ENCODE measurements at regions not wholly inside any gene's neighbourhood (a gene's known extent, or its start where the extent isn't known, plus 50 kb on each side); places are given as distances from the start of the nearest gene placed in this dataset.

DNA sequence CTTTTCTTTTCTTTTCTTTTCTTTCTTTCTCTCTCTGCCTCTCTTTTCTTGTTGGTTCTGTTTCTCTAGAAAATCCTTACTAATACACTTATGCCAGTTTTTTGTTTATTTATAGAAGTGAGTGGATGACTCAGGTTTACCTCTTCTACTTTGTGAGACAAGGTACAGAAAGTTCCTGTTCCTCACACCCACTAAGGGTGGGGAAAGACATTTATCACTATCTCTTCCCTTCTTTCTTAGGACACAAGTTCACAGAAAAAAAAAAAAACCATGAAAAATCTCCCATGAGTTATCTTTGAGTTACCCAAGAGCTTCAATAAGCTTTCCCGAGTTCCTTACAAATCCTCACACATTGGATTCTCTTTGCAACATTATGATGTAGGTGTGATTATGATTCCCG, 60.9 kb upstream of the CD180 start:
- FAIRE-seq = no peak
- Histone ChIP-seq H3K27me3 (ENCODE audit: control insufficient read depth in 2 of 2, insufficient read depth in 2 of 2, low read length in 2 of 2) (no peaks in the 10 kb centered on the region), H3K9me1 (replicated peaks; ENCODE audit: control insufficient read depth, extremely low read depth, insufficient read depth, low read length) (no peaks in the 10 kb centered on the region)

More for the DNA sequence above, 60.9 kb upstream of the CD180 start:
- H3K4me2 ChIP-seq (ENCODE audit: insufficient read depth, low read length) = no peak overlapping the region
- peaks cover 3% of the 10 kb centered on the region for H3K4me1 ChIP-seq (ENCODE audit: control insufficient read depth, extremely low read depth, insufficient read depth, low read length)
- H3K36me3 ChIP-seq (ENCODE audit: control insufficient read depth in 2 of 2, extremely low read depth in 1 of 2, insufficient read depth in 2 of 2, low read length in 2 of 2) = no peaks in the 10 kb centered on the region
- H4K20me1 ChIP-seq (replicated peaks; ENCODE audit: control insufficient read depth, extremely low read depth, insufficient read depth, low read length) = no peaks in the 10 kb centered on the region
- no peak for DNase-seq (ENCODE audit: low read depth, low spot score)
- TF ChIP-seq FOS (IDR thresholded peaks at IDR 0.05; ENCODE audit: borderline replicate concordance, insufficient read depth, low read length) (no peak), POLR2AphosphoS5 (IDR thresholded peaks at IDR 0.05; ENCODE audit: insufficient read depth, low read depth, low read length) (no peak), POLR2A (IDR thresholded peaks at IDR 0.05; ENCODE audit: low read depth, low read length) (no peak), MYC (IDR thresholded peaks at IDR 0.05; ENCODE audit: low read depth, low read length) (no peak), GATA2 (IDR thresholded peaks at IDR 0.05; ENCODE audit: insufficient read depth, insufficient read length, low read depth, low read length) (no peak), JUN (IDR thresholded peaks at IDR 0.05; ENCODE audit: borderline replicate concordance, insufficient read depth, insufficient read length, low read depth) (no peak), EZH2 (IDR thresholded peaks at IDR 0.05; ENCODE audit: borderline replicate concordance, low read depth, low read length, severe bottlenecking) (no peak)
- TF ChIP-seq, protein P1, sequence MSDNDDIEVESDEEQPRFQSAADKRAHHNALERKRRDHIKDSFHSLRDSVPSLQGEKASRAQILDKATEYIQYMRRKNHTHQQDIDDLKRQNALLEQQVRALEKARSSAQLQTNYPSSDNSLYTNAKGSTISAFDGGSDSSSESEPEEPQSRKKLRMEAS (IDR thresholded peaks at IDR 0.05; ENCODE audit: insufficient read depth, insufficient read length) = no peak
- TF ChIP-seq, protein P2, sequence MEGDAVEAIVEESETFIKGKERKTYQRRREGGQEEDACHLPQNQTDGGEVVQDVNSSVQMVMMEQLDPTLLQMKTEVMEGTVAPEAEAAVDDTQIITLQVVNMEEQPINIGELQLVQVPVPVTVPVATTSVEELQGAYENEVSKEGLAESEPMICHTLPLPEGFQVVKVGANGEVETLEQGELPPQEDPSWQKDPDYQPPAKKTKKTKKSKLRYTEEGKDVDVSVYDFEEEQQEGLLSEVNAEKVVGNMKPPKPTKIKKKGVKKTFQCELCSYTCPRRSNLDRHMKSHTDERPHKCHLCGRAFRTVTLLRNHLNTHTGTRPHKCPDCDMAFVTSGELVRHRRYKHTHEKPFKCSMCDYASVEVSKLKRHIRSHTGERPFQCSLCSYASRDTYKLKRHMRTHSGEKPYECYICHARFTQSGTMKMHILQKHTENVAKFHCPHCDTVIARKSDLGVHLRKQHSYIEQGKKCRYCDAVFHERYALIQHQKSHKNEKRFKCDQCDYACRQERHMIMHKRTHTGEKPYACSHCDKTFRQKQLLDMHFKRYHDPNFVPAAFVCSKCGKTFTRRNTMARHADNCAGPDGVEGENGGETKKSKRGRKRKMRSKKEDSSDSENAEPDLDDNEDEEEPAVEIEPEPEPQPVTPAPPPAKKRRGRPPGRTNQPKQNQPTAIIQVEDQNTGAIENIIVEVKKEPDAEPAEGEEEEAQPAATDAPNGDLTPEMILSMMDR (IDR thresholded peaks at IDR 0.05; ENCODE audit: extremely low read depth in 1 of 2, insufficient read depth in 1 of 2, low read depth in 1 of 2, low read length in 2 of 2) = no peak
- intact Hi-C loops (cut with micrococcal nuclease) (no loop called here), dilution Hi-C loops (cut with MboI; ENCODE audit: extremely low pct_ligation_motif_present, low sequenced_read_pairs) (no loop called here)
- H2AFZ ChIP-seq (ENCODE audit: low read depth, low read length) = no peak overlapping the region
- no peak overlapping the region for H3K4me3 ChIP-seq (replicated peaks in 1 of 3; ENCODE audit: insufficient read depth in 1 of 3, low read depth in 1 of 3, low read length in 3 of 3)
- H3K9ac ChIP-seq (replicated peaks; ENCODE audit: extremely low read depth, insufficient read depth, low read length) = no peak overlapping the region
- BruUV-seq (replicated peaks) = no TSS peak
- no peak overlapping the region for H3K27ac ChIP-seq (ENCODE audit: insufficient read depth, low read depth, low read length)
- H3K79me2 ChIP-seq (ENCODE audit: control insufficient read depth, insufficient read depth, low read length) = no peaks in the 10 kb centered on the region
- H3K9me3 ChIP-seq (replicated peaks; ENCODE audit: control insufficient read depth, insufficient read depth, low read length) = no peaks in the 10 kb centered on the region
- CTCF ChIA-PET = interaction anchor here (1.6 kb wide), 1 partner anchor 11 kb away, joined by 5 read pairs; no protein-coding TSS in a partner anchor
- POLR2A ChIA-PET = no interaction called here

Measured in endothelial cell of umbilical vein (primary cell).